Ishikawa (cell line): ENCODE measurements at regions not wholly inside any gene's neighbourhood (a gene's known extent, or its start where the extent isn't known, plus 50 kb on each side); places are given as distances from the start of the nearest gene placed in this dataset.

ENCODE experiments used
- CEBPB ChIP-seq: IDR thresholded peaks from 2 replicates; pipeline ENCODE4 v1.6.1; 2012
- CREB1 ChIP-seq: IDR thresholded peaks from 2 replicates; pipeline ENCODE4 v1.6.1; 2012; ENCODE audit warnings: low read depth
- EGR1 ChIP-seq: IDR thresholded peaks from 2 replicates; pipeline ENCODE4 v1.6.1; 2012
- EP300 ChIP-seq: IDR thresholded peaks from 2 replicates; pipeline ENCODE4 v1.6.1; 2012; ENCODE audit warnings: borderline replicate concordance
- FOXM1 ChIP-seq: IDR thresholded peaks from 2 replicates; pipeline ENCODE4 v1.6.1; 2012; ENCODE audit warnings: low read depth, borderline replicate concordance
- MAX ChIP-seq: IDR thresholded peaks from 2 replicates; pipeline ENCODE4 v1.6.1; 2012
- NFIC ChIP-seq: IDR thresholded peaks from 2 replicates; pipeline ENCODE4 v1.6.1; 2012
- RAD21 ChIP-seq: IDR thresholded peaks from 2 replicates; pipeline ENCODE4 v1.6.1; 2012; ENCODE audit warnings: low read depth
- REST ChIP-seq: IDR thresholded peaks from 2 replicates; pipeline ENCODE4 v1.6.1; 2012; ENCODE audit warnings: low read depth, mild to moderate bottlenecking
- TAF1 ChIP-seq: IDR thresholded peaks from 2 replicates; pipeline ENCODE4 v1.6.1; 2012; ENCODE audit warnings: low read depth, mild to moderate bottlenecking
- TCF12 ChIP-seq: IDR thresholded peaks from 2 replicates; pipeline ENCODE4 v1.6.1; 2012; ENCODE audit warnings: low read depth
- TEAD4 ChIP-seq: IDR thresholded peaks from 2 replicates; pipeline ENCODE4 v1.6.1; 2012
- USF1 ChIP-seq: IDR thresholded peaks from 2 replicates; pipeline ENCODE4 v1.6.1; 2012
- YY1 ChIP-seq: IDR thresholded peaks from 2 replicates; pipeline ENCODE4 v1.6.1; 2012; ENCODE audit warnings: low read depth
- ZBTB7A ChIP-seq: IDR thresholded peaks from 2 replicates; pipeline ENCODE4 v1.6.1; 2012; ENCODE audit warnings: low read depth

GRCh38 chr1:95504321-95504720 is 270.3 kb downstream of the RWDD3 start:
- TF ChIP-seq TCF12 (no peak), MAX (no peak), TAF1 (no peak), YY1 (no peak), NFIC (no peak), USF1 (no peak), CREB1 (no peak), ZBTB7A (no peak), REST (no peak)

- TF ChIP-seq EGR1, result no peak
Observed at GRCh38 chr1:95506736-95507414, 272.9 kb downstream of the RWDD3 start.

GRCh38 chr1:95509989-95510388 is 276.0 kb downstream of the RWDD3 start:
- TF ChIP-seq TAF1, result no peak
- TF ChIP-seq NFIC, result no peak
- TF ChIP-seq RAD21, result no peak
- no peak for TF ChIP-seq CEBPB
- no peak for TF ChIP-seq ZBTB7A

GRCh38 chr1:95512925-95513324 is 278.9 kb downstream of the RWDD3 start:
- no peak for TF ChIP-seq EGR1
- TF ChIP-seq USF1, result no peak
- TF ChIP-seq TCF12, result no peak

GRCh38 chr1:95517506-95517905 is 283.5 kb downstream of the RWDD3 start:
- TF ChIP-seq FOXM1 (no peak), CREB1 (no peak), TAF1 (no peak), CEBPB (no peak), TEAD4 (no peak), RAD21 (no peak), REST (no peak), EP300 (no peak), NFIC (no peak), MAX (no peak), YY1 (no peak), EGR1 (no peak), USF1 (no peak), TCF12 (no peak)

GRCh38 chr1:95518310-95518709 is 284.3 kb downstream of the RWDD3 start:
- TF ChIP-seq RAD21 (no peak), EP300 (no peak), FOXM1 (no peak), EGR1 (no peak), YY1 (no peak), MAX (no peak), CREB1 (no peak), CEBPB (no peak)

- TF ChIP-seq REST (no peak), EP300 (no peak), CEBPB (no peak), TCF12 (no peak), USF1 (no peak), ZBTB7A (no peak), EGR1 (no peak), NFIC (no peak), TEAD4 (no peak), TAF1 (no peak), FOXM1 (no peak), YY1 (no peak), CREB1 (no peak), MAX (no peak), RAD21 (no peak)
Observed at GRCh38 chr1:95520390-95520789, 286.4 kb downstream of the RWDD3 start.
